H9 (cell line): ENCODE measurements at regions not wholly inside any gene's neighbourhood (a gene's known extent, or its start where the extent isn't known, plus 50 kb on each side); places are given as distances from the start of the nearest gene placed in this dataset.

ENCODE experiments used
- DNase-seq: peaks from one replicate; pipeline ENCODE4 v3.0.0-alpha.2; 2017
- H2AFZ ChIP-seq: one replicate; pipeline ENCODE4 v1.6.1; 2013; ENCODE audit warnings: mild to moderate bottlenecking, low read length, control low read depth, moderate library complexity
- H2AK5ac ChIP-seq: 2 replicates; pipeline ENCODE4 v1.6.1; 2013; ENCODE audit warnings: low read length, control low read depth, mixed read lengths; ENCODE audit not compliant: insufficient read length
- H2BK120ac ChIP-seq: one replicate; pipeline ENCODE4 v1.6.1; 2013; ENCODE audit warnings: low read depth, mild to moderate bottlenecking, low read length, control low read depth, inconsistent platforms; ENCODE audit not compliant: poor library complexity, severe bottlenecking
- H2BK12ac ChIP-seq: 2 replicates; pipeline ENCODE4 v1.6.1; 2013; ENCODE audit warnings: low read length, control low read depth, mixed read lengths, low read depth; ENCODE audit not compliant: insufficient read length
- H2BK15ac ChIP-seq: 2 replicates; pipeline ENCODE4 v1.6.1; 2013; ENCODE audit warnings: low read depth, low read length, control low read depth
- H2BK20ac ChIP-seq: one replicate; pipeline ENCODE4 v1.6.1; 2013; ENCODE audit warnings: low read depth, mild to moderate bottlenecking, low read length, control low read depth, inconsistent platforms; ENCODE audit not compliant: poor library complexity, severe bottlenecking
- H2BK5ac ChIP-seq: 2 replicates; pipeline ENCODE4 v1.6.1; 2013; ENCODE audit warnings: low read length, control low read depth, mixed read lengths; ENCODE audit not compliant: insufficient read length
- H3K14ac ChIP-seq: 2 replicates; pipeline ENCODE4 v1.6.1; 2013; ENCODE audit warnings: low read length, control low read depth; ENCODE audit not compliant: insufficient read depth
- H3K18ac ChIP-seq: 2 replicates; pipeline ENCODE4 v1.6.1; 2013; ENCODE audit warnings: low read depth, mild to moderate bottlenecking, mixed read lengths, low read length, control low read depth; ENCODE audit not compliant: insufficient read length
- H3K23ac ChIP-seq: 2 replicates; pipeline ENCODE4 v1.6.1; 2013; ENCODE audit warnings: low read length, control low read depth, mixed read lengths, low read depth; ENCODE audit not compliant: insufficient read length
- H3K23me2 ChIP-seq: 2 replicates; pipeline ENCODE4 v1.6.1; 2013; ENCODE audit warnings: low read depth, mild to moderate bottlenecking, mixed read lengths, low read length, control low read depth; ENCODE audit not compliant: insufficient read length, poor library complexity, severe bottlenecking
- H3K27ac ChIP-seq: 2 replicates; pipeline ENCODE4 v1.5.1; 2013; ENCODE audit warnings: low read length, control low read depth, mixed read lengths, low read depth; ENCODE audit not compliant: insufficient read length
- H3K27me3 ChIP-seq: 2 replicates; pipeline ENCODE4 v1.6.1; 2013; ENCODE audit warnings: low read length, control low read depth, inconsistent platforms; ENCODE audit not compliant: insufficient read depth
- H3K4ac ChIP-seq: 2 replicates; pipeline ENCODE4 v1.6.1; 2013; ENCODE audit warnings: low read depth, mild to moderate bottlenecking, control low read depth, inconsistent platforms, low read length, moderate library complexity
- H3K4me1 ChIP-seq: 2 replicates; pipeline ENCODE4 v1.6.1; 2013; ENCODE audit warnings: low read length, control low read depth, inconsistent platforms; ENCODE audit not compliant: insufficient read depth
- H3K4me2 ChIP-seq: 2 replicates; pipeline ENCODE4 v1.6.1; 2013; ENCODE audit warnings: low read length, control low read depth, mixed read lengths; ENCODE audit not compliant: insufficient read length, insufficient read depth
- H3K56ac ChIP-seq: 2 replicates; pipeline ENCODE4 v1.6.1; 2013; ENCODE audit warnings: low read depth, mild to moderate bottlenecking, mixed read lengths, low read length, control low read depth; ENCODE audit not compliant: insufficient read length
- H3K79me1 ChIP-seq: 2 replicates; pipeline ENCODE4 v1.6.1; 2013; ENCODE audit warnings: low read depth, mild to moderate bottlenecking, moderate library complexity, low read length, control low read depth, inconsistent platforms; ENCODE audit not compliant: insufficient read depth, poor library complexity, severe bottlenecking
- H3K79me2 ChIP-seq: 2 replicates; pipeline ENCODE4 v1.6.1; 2013; ENCODE audit warnings: low read length, control low read depth, inconsistent platforms; ENCODE audit not compliant: insufficient read depth
- H3K9ac ChIP-seq: 2 replicates; pipeline ENCODE4 v1.6.1; 2013; ENCODE audit warnings: low read length, control low read depth, mixed read lengths; ENCODE audit not compliant: insufficient read length; ENCODE audit errors: extremely low read depth
- H3K9me3 ChIP-seq: one replicate; pipeline ENCODE4 v1.6.1; 2013; ENCODE audit warnings: low read depth, low read length, inconsistent platforms; ENCODE audit not compliant: control insufficient read depth
- H3T11ph ChIP-seq: one replicate; pipeline ENCODE4 v1.6.1; 2013; ENCODE audit warnings: mild to moderate bottlenecking, low read length, control low read depth, inconsistent platforms
- H4K20me1 ChIP-seq: one replicate; pipeline ENCODE4 v1.6.1; 2013; ENCODE audit not compliant: control insufficient read depth, insufficient read length, insufficient read depth
- H4K5ac ChIP-seq: 2 replicates; pipeline ENCODE4 v1.6.1; 2013; ENCODE audit warnings: low read depth, mild to moderate bottlenecking, mixed read lengths, low read length, control low read depth; ENCODE audit not compliant: insufficient read length
- H4K8ac ChIP-seq: replicated peaks from 2 replicates; pipeline ENCODE4 v1.6.1; 2013; ENCODE audit warnings: low read length, control low read depth, mixed read lengths, low read depth; ENCODE audit not compliant: insufficient read length
- H4K91ac ChIP-seq: 2 replicates; pipeline ENCODE4 v1.6.1; 2013; ENCODE audit warnings: low read depth, mild to moderate bottlenecking, moderate library complexity, mixed read lengths, low read length, control low read depth; ENCODE audit not compliant: insufficient read length
- H3K27ac Mint-ChIP-seq, 3 experiments: 2 replicates in 2 of 3; 3 replicates in 1 of 3; pipeline ENCODE4 v1.8.0; 2020 to 2021; ENCODE audit warnings: mixed read lengths in 3 of 3, mild to moderate bottlenecking in 1 of 3, moderate library complexity in 1 of 3
- H3K27me3 Mint-ChIP-seq: 2 replicates; pipeline ENCODE4 v1.8.0; 2021; ENCODE audit warnings: low read depth, mild to moderate bottlenecking, moderate library complexity, mixed read lengths
- H3K36me3 Mint-ChIP-seq, 3 experiments: 2 replicates in 2 of 3; 3 replicates in 1 of 3; pipeline ENCODE4 v1.8.0; 2020 to 2021; ENCODE audit warnings: low read depth in 3 of 3, mixed read lengths in 3 of 3; ENCODE audit not compliant: insufficient read depth in 1 of 3
- H3K4me1 Mint-ChIP-seq, 2 experiments: 2 replicates each; pipeline ENCODE4 v1.8.0; 2020; ENCODE audit warnings: mixed read lengths in 2 of 2
- H3K4me3 Mint-ChIP-seq, 2 experiments: 2 replicates in 1 of 2; 3 replicates in 1 of 2; pipeline ENCODE4 v1.8.0; 2020 to 2021; ENCODE audit warnings: mild to moderate bottlenecking in 2 of 2, mixed read lengths in 2 of 2, moderate library complexity in 1 of 2
- H3K9me3 Mint-ChIP-seq, 2 experiments: 2 replicates in 1 of 2; 3 replicates in 1 of 2; pipeline ENCODE4 v1.8.0; 2020; ENCODE audit warnings: mild to moderate bottlenecking in 2 of 2, mixed read lengths in 2 of 2, moderate library complexity in 1 of 2
- CTCF ChIP-seq: fragments of 200-600 bp; sonication (generic); conservative IDR thresholded peaks from 3 replicates; pipeline ENCODE4 v1.8.0; 2021; ENCODE audit warnings: antibody characterized with exemption, mild to moderate bottlenecking
- WGBS: extraction: QIAGEN DNeasy Blood & Tissue Kit; methylation state at CpG from one replicate; pipeline ENCODE4 v1.1.7; 2013; ENCODE audit warnings: missing lambda C conversion rate, low lambda C conversion rate, mixed read lengths; ENCODE audit not compliant: insufficient read length; ENCODE audit errors: extremely low coverage; 5-methylcytosine and 5-hydroxymethylcytosine counted together

- no peak overlapping the region for H3K18ac ChIP-seq
- H2AK5ac ChIP-seq: no peak overlapping the region
- no peaks in the 10 kb centered on the region for H3K36me3 Mint-ChIP-seq
Observed at GRCh38 chr20:60934724-60935123, 317.3 kb upstream of the CDH4 start.

More at GRCh38 chr20:60934724-60935123, 317.3 kb upstream of the CDH4 start:
- H3K9me3 ChIP-seq: no peaks in the 10 kb centered on the region
- H3K79me2 ChIP-seq: no peaks in the 10 kb centered on the region
- TF ChIP-seq CTCF: no peak
- no peak overlapping the region for H3K27ac Mint-ChIP-seq
- peaks cover 8 to 10% of the 10 kb centered on the region in 2 experiments for H3K4me1 Mint-ChIP-seq
- no peak overlapping the region for H4K8ac ChIP-seq
- no peak overlapping the region for H2BK5ac ChIP-seq
- H3K14ac ChIP-seq: no peak overlapping the region
- no peak overlapping the region for H3K9ac ChIP-seq
- no peak for DNase-seq
- no peak overlapping the region for H2BK12ac ChIP-seq
- H3K27me3 ChIP-seq: no peaks in the 10 kb centered on the region; the same call in 1 of the 2 replicates
- no peaks in the 10 kb centered on the region for H4K20me1 ChIP-seq
- no peak overlapping the region for H3T11ph ChIP-seq
- H2BK15ac ChIP-seq: no peak overlapping the region
- H4K91ac ChIP-seq: no peak overlapping the region
- H3K27ac ChIP-seq: no peak overlapping the region
- no peaks in the 10 kb centered on the region for H3K23me2 ChIP-seq
- no peak overlapping the region for H2BK20ac ChIP-seq
- H3K23ac ChIP-seq: no peak overlapping the region
- WGBS: no CpG with 5 or more reads among the region's 3 CpGs
- no peaks in the 10 kb centered on the region for H3K79me1 ChIP-seq
- H3K4ac ChIP-seq: no peak overlapping the region
- H2BK120ac ChIP-seq: no peak overlapping the region
- no peak overlapping the region for H3K4me3 Mint-ChIP-seq
- no peaks in the 10 kb centered on the region for H3K9me3 Mint-ChIP-seq
- no peak overlapping the region for H3K4me2 ChIP-seq
- H3K4me1 ChIP-seq: peaks cover 3% of the 10 kb centered on the region; the same call in 1 of the 2 replicates
- H3K56ac ChIP-seq: no peak overlapping the region
- H3K27me3 Mint-ChIP-seq: peaks cover 56% of the 10 kb centered on the region
- no peak overlapping the region for H4K5ac ChIP-seq
- H2AFZ ChIP-seq: no peak overlapping the region
